ENCODE measurements at regions not wholly inside any gene's neighbourhood (a gene's known extent, or its start where the extent isn't known, plus 50 kb on each side); places are given as distances from the start of the nearest gene placed in this dataset.

GRCh38 chr10:31261511-31262311 is 57.3 kb upstream of the ZEB1 start:
- Histone ChIP-seq H3K4me1 (ENCODE audit: control insufficient read depth, insufficient read depth, low read length) (no peaks in the 10 kb centered on the region), H3K36me3 (ENCODE audit: control insufficient read depth, insufficient read depth, low read length) (no peaks in the 10 kb centered on the region), H3K27ac (ENCODE audit: low read length) (no peak overlapping the region), H3K4me3 (ENCODE audit: low read length) (no peak overlapping the region), H3K27me3 (ENCODE audit: control insufficient read depth, insufficient read depth, low read length) (no peaks in the 10 kb centered on the region), H3K9me3 (ENCODE audit: control insufficient read depth, insufficient read depth, low read length) (no peaks in the 10 kb centered on the region)
- no peaks in the 10 kb centered on the region for H3K36me3 Mint-ChIP-seq
- no peak for TF ChIP-seq CTCF (IDR thresholded peaks at IDR 0.05)
- intact Hi-C loops (cut with micrococcal nuclease): no loop called here
- H3K4me1 Mint-ChIP-seq: no peaks in the 10 kb centered on the region
- 87% methylated on average over 4 of the region's 6 CpGs for WGBS (ENCODE audit: insufficient coverage)
- no peak overlapping the region for H3K27ac Mint-ChIP-seq
- DNase-seq (no peak), ATAC-seq (no peak)
- H3K9me3 Mint-ChIP-seq: no peaks in the 10 kb centered on the region
- peaks cover 0 to 8% of the 10 kb centered on the region in 2 donors for H3K27me3 Mint-ChIP-seq (ENCODE audit: low read depth in 2 of 2)
- H3K4me3 Mint-ChIP-seq: no peak overlapping the region

- Histone ChIP-seq H3K9me3 (ENCODE audit: control insufficient read depth, insufficient read depth, low read length) (no peaks in the 10 kb centered on the region), H3K36me3 (ENCODE audit: control insufficient read depth, insufficient read depth, low read length) (no peaks in the 10 kb centered on the region), H3K27ac (ENCODE audit: low read length) (no peak overlapping the region), H3K4me1 (ENCODE audit: control insufficient read depth, insufficient read depth, low read length) (no peaks in the 10 kb centered on the region), H3K4me3 (ENCODE audit: low read length) (no peak overlapping the region), H3K27me3 (ENCODE audit: control insufficient read depth, insufficient read depth, low read length) (no peaks in the 10 kb centered on the region)
- ATAC-seq: no peak
- intact Hi-C loops (cut with micrococcal nuclease): no loop called here
- no peak for TF ChIP-seq CTCF (IDR thresholded peaks at IDR 0.05)
- no peaks in the 10 kb centered on the region for H3K9me3 Mint-ChIP-seq
- H3K27ac Mint-ChIP-seq: no peak overlapping the region
- no peak for DNase-seq
- H3K4me1 Mint-ChIP-seq: no peaks in the 10 kb centered on the region
- H3K4me3 Mint-ChIP-seq: no peak overlapping the region
- H3K36me3 Mint-ChIP-seq: no peaks in the 10 kb centered on the region
- peaks cover 0 to 8% of the 10 kb centered on the region in 2 donors for H3K27me3 Mint-ChIP-seq (ENCODE audit: low read depth in 2 of 2)
- 92% methylated on average over 2 of the region's 2 CpGs for WGBS (ENCODE audit: insufficient coverage)
Measured at GRCh38 chr10:31262672-31263071, 56.3 kb upstream of the ZEB1 start.

GRCh38 chr10:31263903-31264302 is 55.1 kb upstream of the ZEB1 start:
- no peak overlapping the region for H3K4me3 Mint-ChIP-seq
- Histone ChIP-seq H3K36me3 (ENCODE audit: control insufficient read depth, insufficient read depth, low read length) (no peaks in the 10 kb centered on the region), H3K9me3 (ENCODE audit: control insufficient read depth, insufficient read depth, low read length) (no peaks in the 10 kb centered on the region), H3K4me3 (ENCODE audit: low read length) (no peak overlapping the region), H3K27me3 (ENCODE audit: control insufficient read depth, insufficient read depth, low read length) (no peaks in the 10 kb centered on the region), H3K27ac (ENCODE audit: low read length) (no peak overlapping the region), H3K4me1 (ENCODE audit: control insufficient read depth, insufficient read depth, low read length) (no peaks in the 10 kb centered on the region)
- no peaks in the 10 kb centered on the region for H3K4me1 Mint-ChIP-seq
- 93% methylated on average over 5 of the region's 5 CpGs for WGBS (ENCODE audit: insufficient coverage)
- DNase-seq (no peak), ATAC-seq (no peak)
- intact Hi-C loops (cut with micrococcal nuclease): no loop called here
- H3K27ac Mint-ChIP-seq: no peak overlapping the region
- peaks cover 0 to 8% of the 10 kb centered on the region in 2 donors for H3K27me3 Mint-ChIP-seq (ENCODE audit: low read depth in 2 of 2)
- H3K36me3 Mint-ChIP-seq: no peaks in the 10 kb centered on the region
- no peaks in the 10 kb centered on the region for H3K9me3 Mint-ChIP-seq
- no peak for TF ChIP-seq CTCF (IDR thresholded peaks at IDR 0.05)
